SK-N-MC (cell line): ENCODE measurements at regions not wholly inside any gene's neighbourhood (a gene's known extent, or its start where the extent isn't known, plus 50 kb on each side); places are given as distances from the start of the nearest gene placed in this dataset.

Experiments
- EZH2 ChIP-seq: fragments of 200-600 bp; sonication (generic); IDR thresholded peaks from one replicate; pipeline ENCODE4 v1.6.1; 2017; ENCODE audit warnings: antibody characterized with exemption
- FOXP2 ChIP-seq: optimal IDR thresholded peaks from 2 replicates; pipeline ENCODE3; 2011; ENCODE audit warnings: mild to moderate bottlenecking, moderate library complexity; ENCODE audit not compliant: insufficient read depth; ENCODE audit errors: extremely low read length, control extremely low read depth
- POLR2AphosphoS5 ChIP-seq: IDR thresholded peaks from 2 replicates; pipeline ENCODE4 v1.6.1; 2012; ENCODE audit warnings: mild to moderate bottlenecking, low read depth, low read length, borderline replicate concordance

DNA sequence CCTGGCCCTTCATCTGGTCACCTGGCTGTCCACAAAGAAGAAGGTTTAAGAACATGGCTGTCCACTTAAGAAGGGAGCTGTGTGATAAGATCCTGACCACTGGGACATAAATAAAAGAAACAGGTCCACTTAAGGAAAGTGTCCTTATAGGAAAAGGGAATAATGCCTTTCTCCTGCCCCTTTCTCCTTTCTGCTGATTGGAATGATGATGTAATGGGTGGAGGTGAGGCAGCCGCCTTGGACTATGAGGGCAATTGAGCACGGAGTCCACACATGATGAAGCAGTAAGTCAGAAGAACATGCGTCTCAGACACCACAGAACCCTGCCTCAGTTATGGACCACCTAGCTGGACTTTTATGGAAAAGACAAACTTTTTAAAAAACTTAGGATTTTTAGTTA is 401.1 kb downstream of the SHANK2 start:
- TF ChIP-seq EZH2 (no peak), POLR2AphosphoS5 (no peak), FOXP2 (no peak)
